NCI-H1694 (cell line): ENCODE measurements at regions not wholly inside any gene's neighbourhood (a gene's known extent, or its start where the extent isn't known, plus 50 kb on each side); places are given as distances from the start of the nearest gene placed in this dataset.
"Not testable (repeated sequence)": the region's sequence is repeated elsewhere in the genome, so short reads cannot be mapped to it uniquely, and the experiment has no call there.

Experiments
- DNase-seq: peaks from one replicate; lab custom pipeline; 2025; lab: John Stamatoyannopoulos, UW

DNA sequence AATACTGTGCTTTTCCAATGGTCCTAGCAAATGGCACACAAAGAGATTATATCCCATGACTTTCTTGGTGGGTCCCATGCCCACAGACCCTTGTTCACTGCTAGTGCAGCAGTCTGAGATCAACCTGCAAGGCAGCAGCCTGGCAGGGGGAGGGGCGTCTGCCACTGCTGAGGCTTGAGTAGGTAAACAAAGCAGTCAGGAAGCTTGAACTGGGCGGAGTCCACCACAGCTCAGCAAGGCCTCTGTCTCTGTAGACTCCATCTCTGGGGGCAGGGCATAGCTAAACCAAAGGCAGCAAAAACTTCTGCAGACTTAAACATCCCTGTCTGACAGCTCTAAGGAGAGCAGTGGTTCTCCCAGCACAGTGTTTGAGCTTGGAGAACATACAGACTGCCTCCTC lies 82.9 kb downstream of the ZNF737 start:
- no peak for DNase-seq

DNA sequence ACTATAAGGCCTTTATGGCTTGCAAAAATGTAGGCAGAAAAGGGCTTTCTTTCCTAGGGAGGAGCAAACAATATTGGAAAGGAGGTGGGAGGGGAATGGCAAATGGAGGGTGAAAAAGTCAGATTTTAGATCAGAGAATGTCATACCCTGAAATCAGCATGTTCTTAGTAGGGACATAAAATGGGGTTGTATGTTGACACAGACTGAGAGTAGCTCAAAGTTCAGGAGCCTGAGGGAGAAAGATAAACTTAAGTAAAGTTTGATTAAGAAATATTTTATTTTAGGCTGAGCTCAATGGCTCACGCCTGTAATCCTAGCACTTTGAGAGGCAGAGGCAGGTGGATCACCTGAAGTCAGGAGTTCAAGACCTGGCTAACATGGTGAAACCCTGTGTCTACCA lies 83.8 kb downstream of the ZNF737 start:
- DNase-seq: no peak

DNA sequence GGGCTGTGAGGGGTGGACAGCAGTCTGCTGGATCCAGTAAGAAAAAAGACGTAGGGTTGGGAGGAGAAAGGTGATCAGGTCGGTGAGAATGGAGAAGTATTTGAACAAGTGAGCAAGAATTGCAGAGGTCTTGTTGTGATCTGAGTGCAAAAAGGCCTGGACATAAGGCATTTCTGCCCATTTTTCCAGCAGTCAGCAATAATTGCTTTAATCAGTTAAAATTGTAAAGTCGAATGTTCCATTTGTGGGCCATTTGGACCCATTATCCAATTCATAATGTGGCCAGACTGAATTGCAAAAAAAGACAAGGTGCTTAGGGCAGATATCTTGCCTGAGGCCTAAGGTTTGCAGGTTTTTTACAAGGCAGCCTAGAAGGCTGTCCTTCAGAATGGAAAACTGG lies 86.1 kb downstream of the ZNF737 start:
- no peak for DNase-seq

DNA sequence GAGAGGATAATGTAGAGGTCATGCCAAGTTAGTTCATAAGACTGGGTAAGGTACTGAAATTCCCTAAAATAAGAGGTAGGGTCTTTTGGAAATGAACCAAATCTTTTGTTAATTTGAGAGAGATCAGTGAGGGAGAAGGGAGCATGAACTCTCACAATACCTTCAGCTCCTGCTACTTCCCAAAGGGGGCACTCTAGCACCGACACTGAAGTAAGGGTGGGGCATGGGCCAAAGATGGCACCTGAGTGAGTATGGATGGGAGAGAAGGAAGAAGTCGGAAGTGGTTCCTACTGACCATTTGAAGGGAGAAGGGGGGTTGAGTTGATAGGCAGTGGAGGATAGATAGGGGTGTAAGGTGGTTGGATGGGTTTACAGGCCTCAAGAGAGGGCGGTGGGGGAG lies 86.6 kb downstream of the ZNF737 start:
- DNase-seq: no peak

GRCh38 chr19:20472854-20473253 lies 92.7 kb downstream of the ZNF737 start:
- peak; percentile 7 for DNase-seq

DNA sequence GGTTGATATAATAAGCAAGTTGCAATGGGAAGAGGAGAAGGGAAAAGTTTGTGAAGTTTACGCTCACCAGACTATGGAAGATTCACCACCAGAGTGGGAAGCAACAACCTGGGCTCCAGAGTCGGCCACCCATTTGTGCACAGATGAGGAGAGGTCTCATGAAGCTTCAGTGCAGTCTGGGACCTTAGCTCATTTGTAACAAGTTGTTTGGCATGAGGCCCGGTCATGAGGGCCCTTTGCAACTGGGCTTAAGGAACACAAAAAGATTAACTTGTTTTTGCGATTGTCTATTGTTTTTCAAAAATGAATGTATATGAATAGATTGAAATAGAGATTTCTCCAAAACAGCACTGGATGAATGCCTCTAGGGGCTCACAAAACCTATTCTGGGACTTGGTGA lies 94.2 kb downstream of the ZNF737 start:
- DNase-seq: no peak

- no peak for DNase-seq
Observed at GRCh38 chr19:20470345-20471135, 95.0 kb downstream of the ZNF737 start.

DNA sequence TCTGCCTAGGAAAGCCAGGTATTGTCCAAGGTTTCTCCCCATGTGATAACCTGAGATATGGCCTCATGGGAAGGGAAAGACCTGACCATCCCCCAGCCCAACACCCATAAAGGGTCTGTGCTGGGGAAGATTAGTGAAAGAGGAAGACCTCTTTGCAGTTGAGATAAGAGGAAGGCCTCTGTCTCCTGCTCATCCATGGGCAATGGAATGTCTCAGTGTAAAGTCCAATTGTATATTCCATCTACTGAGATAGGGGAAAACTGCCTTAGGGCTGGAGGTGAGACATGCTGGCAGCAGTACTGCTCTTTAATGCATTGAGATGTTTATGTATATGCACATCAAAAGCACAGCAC lies 99.0 kb downstream of the ZNF737 start:
- DNase-seq: not testable (repeated sequence)

GRCh38 chr19:20465922-20466637 lies 99.5 kb downstream of the ZNF737 start:
- not testable (repeated sequence) for DNase-seq

- no peak for DNase-seq
Observed at GRCh38 chr19:20453425-20453935, 112.1 kb downstream of the ZNF737 start.

GRCh38 chr19:20444202-20444885 lies 121.2 kb downstream of the ZNF737 start:
- no peak for DNase-seq

GRCh38 chr19:20432266-20432842 lies 133.2 kb downstream of the ZNF737 start:
- DNase-seq: not testable (repeated sequence)

DNA sequence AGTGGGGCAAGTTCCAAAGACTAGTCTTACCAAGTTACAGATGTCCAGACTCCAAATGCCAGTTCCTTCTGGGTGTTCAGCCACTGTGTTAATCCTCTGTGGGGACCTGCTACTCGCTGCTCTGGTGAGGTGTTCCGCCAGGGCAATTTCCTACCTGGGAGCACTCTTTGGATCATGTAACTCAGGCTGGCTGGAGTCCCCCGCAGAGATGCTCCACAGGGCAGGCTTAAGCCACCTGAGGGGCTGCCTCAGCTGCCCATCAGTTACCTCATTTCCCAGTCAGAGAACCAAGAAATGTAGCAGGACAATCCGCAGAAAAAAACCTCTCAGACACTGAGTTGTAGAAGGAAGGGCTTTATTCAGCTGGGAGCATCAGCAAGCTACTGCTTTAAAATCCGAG lies 133.8 kb downstream of the ZNF737 start:
- DNase-seq: no peak

GRCh38 chr19:20423381-20424197 lies 142.0 kb downstream of the ZNF737 start:
- no peak for DNase-seq

DNA sequence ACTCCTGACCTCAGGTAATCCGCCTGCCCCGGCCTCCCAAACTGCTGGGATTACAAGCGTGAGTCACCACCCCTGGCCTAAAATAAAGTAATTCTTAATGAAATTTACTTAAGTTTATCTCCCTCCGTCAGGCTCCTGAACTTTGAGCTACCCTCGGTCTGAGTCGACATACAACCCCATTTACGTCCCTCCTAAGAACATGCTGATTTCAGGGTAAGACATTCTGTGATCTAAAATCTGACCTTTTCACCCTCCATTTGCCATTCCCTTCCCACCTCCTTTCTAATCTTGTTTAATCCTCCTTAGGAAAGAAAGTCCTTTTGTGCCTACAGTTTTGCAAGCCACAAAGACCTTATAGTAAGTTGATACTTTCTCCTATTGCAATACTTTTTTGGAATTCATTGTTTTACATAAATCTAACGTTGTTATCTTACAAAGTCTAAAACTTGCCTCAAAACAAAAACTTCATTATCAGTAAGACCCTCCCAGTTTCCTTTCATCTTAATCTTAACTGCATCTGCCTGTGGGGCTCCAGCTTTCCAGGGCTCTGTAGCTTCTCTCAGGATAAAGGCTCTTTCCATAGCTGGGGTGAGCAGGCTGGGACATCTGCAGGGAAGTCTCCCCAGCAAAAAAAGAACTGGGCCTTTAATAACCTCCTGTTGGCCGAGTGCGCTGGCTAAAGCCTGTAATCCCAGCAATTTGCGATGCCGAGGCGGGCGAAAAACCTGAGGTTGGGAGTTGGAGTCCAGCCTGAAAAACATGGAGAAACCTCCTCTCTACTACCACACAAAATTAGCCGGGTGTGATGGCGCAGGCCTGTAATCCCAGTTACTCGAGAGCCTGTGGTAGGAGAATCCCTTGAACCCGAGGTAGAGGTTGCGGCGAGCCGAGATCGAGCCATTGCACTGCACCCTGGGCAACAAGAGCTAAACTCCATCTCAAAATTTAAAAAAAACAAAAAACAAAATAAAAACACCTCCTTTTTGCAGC lies 143.1 kb downstream of the ZNF737 start:
- no peak for DNase-seq

DNA sequence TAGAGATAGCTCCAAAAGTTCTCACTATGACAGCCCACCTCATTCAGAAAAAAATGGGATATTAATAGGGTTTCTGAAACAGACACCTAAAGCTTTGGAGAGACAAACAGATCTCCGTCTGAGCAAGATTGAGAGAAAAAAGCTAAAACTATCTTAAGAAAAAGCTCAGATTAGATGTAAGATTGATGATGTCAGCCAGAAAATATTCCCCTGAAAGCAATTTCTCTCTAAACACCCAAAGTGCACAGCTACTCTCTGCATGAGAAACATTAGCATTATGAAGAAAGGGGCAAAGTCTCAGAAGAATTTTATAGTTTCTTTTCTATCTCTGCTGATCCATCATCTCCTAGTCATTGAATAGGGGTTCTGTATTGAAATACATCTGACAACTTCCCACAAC lies 148.9 kb downstream of the ZNF737 start:
- no peak for DNase-seq

DNA sequence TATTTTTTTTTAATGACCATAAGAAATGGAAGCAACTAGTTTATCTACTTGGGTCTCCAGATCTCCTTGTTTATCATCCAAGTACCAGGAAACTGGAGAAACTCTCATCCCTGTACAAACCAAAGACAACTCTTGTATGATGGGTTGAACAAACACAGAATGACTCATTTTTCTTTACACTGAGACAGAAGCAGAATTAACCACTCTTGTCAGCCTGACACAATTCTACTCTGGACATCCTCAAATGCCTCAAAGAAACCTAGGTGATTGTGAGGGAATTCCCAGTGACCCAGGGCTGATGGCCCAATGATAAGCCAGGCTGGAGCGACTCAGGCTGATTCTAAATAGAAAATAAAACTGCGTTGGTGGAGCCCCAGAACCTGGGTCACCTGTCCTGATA lies 151.5 kb downstream of the ZNF737 start:
- no peak for DNase-seq

- DNase-seq: no peak
Observed at GRCh38 chr19:20413705-20414104, 151.9 kb downstream of the ZNF737 start.

- DNase-seq: no peak
Observed at GRCh38 chr19:20412846-20413245, 152.7 kb downstream of the ZNF737 start.

- DNase-seq: no peak
Observed at GRCh38 chr19:20397292-20397691, 168.3 kb downstream of the ZNF737 start.
